GM19035 (cell line): ENCODE measurements at regions not wholly inside any gene's neighbourhood (a gene's known extent, or its start where the extent isn't known, plus 50 kb on each side); places are given as distances from the start of the nearest gene placed in this dataset.

Experiments
- ATAC-seq: cut with Tn5 transposase; IDR thresholded peaks from one replicate; pipeline ENCODE4 v1.9.1; 2021; ENCODE audit not compliant: unreplicated experiment

- no peak for ATAC-seq
Measured at GRCh38 chr14:105839425-105840265, 313.3 kb downstream of the TMEM121 start.

- no peak for ATAC-seq
Measured at GRCh38 chr14:105840266-105841021, 314.1 kb downstream of the TMEM121 start.

- ATAC-seq, result no peak
Measured at GRCh38 chr14:105841022-105842009, 314.9 kb downstream of the TMEM121 start.

GRCh38 chr14:105842105-105842504 lies 315.7 kb downstream of the TMEM121 start:
- no peak for ATAC-seq

- no peak for ATAC-seq
Measured at GRCh38 chr14:105843444-105844046, 317.2 kb downstream of the TMEM121 start.

GRCh38 chr14:105844047-105844630 lies 317.8 kb downstream of the TMEM121 start:
- ATAC-seq, result no peak

GRCh38 chr14:105844810-105845724 lies 318.7 kb downstream of the TMEM121 start:
- no peak for ATAC-seq

GRCh38 chr14:105845725-105846309 lies 319.4 kb downstream of the TMEM121 start:
- no peak for ATAC-seq

- ATAC-seq, result no peak
Measured at GRCh38 chr14:105846312-105846711, 319.9 kb downstream of the TMEM121 start.

- ATAC-seq, result no peak
Measured at GRCh38 chr14:105847400-105847799, 321.0 kb downstream of the TMEM121 start.

- no peak for ATAC-seq
Measured at GRCh38 chr14:105848570-105848969, 322.2 kb downstream of the TMEM121 start.

- no peak for ATAC-seq
Measured at GRCh38 chr14:105849933-105850626, 323.7 kb downstream of the TMEM121 start.

- no peak for ATAC-seq
Measured at GRCh38 chr14:105850853-105851581, 324.6 kb downstream of the TMEM121 start.

GRCh38 chr14:105851716-105852377 lies 325.5 kb downstream of the TMEM121 start:
- ATAC-seq, result no peak

GRCh38 chr14:105852378-105853088 lies 326.1 kb downstream of the TMEM121 start:
- no peak for ATAC-seq
